ENCODE measurements at regions not wholly inside any gene's neighbourhood (a gene's known extent, or its start where the extent isn't known, plus 50 kb on each side); places are given as distances from the start of the nearest gene placed in this dataset.

DNA sequence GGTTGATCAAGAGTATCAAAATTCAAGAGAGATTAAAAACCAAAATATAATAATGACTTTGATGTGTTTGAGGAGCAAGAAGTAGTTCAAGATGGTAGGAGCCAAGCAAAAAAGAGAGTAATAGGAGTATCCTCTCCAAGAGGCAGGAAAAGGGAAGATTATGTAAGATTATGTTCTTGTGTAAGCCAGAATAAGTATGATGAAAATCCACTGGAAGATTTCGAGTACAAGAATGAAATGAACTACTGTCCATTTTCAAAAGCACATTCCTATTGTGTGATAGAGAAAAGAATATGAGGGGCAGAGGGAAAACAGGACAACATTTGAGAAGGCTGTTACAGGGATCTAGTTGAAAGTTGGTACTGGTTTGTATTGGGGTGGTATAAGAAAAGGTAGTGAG, 659.6 kb upstream of the INTU start:
- TF ChIP-seq, protein P1, sequence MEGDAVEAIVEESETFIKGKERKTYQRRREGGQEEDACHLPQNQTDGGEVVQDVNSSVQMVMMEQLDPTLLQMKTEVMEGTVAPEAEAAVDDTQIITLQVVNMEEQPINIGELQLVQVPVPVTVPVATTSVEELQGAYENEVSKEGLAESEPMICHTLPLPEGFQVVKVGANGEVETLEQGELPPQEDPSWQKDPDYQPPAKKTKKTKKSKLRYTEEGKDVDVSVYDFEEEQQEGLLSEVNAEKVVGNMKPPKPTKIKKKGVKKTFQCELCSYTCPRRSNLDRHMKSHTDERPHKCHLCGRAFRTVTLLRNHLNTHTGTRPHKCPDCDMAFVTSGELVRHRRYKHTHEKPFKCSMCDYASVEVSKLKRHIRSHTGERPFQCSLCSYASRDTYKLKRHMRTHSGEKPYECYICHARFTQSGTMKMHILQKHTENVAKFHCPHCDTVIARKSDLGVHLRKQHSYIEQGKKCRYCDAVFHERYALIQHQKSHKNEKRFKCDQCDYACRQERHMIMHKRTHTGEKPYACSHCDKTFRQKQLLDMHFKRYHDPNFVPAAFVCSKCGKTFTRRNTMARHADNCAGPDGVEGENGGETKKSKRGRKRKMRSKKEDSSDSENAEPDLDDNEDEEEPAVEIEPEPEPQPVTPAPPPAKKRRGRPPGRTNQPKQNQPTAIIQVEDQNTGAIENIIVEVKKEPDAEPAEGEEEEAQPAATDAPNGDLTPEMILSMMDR (IDR thresholded peaks at IDR 0.05), result no peak
- TF ChIP-seq POLR2A (IDR thresholded peaks at IDR 0.05), result no peak
